NT2/D1 (cell line): ENCODE measurements at regions not wholly inside any gene's neighbourhood (a gene's known extent, or its start where the extent isn't known, plus 50 kb on each side); places are given as distances from the start of the nearest gene placed in this dataset.
"Not testable (repeated sequence)": the region's sequence is repeated elsewhere in the genome, so short reads cannot be mapped to it uniquely, and the experiment has no call there.

Experiments
- SUZ12 ChIP-seq: IDR thresholded peaks from 2 replicates; pipeline ENCODE4 v1.6.1; 2011; ENCODE audit not compliant: insufficient read length, insufficient read depth; ENCODE audit errors: extremely low read depth
- YY1 ChIP-seq: IDR thresholded peaks from 2 replicates; pipeline ENCODE4 v1.6.1; 2011; ENCODE audit not compliant: insufficient read length, insufficient read depth
- ZNF274 ChIP-seq: IDR thresholded peaks from 2 replicates; pipeline ENCODE4 v1.6.1; 2011; ENCODE audit warnings: mild to moderate bottlenecking, low read depth, low read length

GRCh38 chr16:33680791-33681190 lies 221.4 kb downstream of the TP53TG3F start:
- not testable (repeated sequence) for TF ChIP-seq ZNF274, YY1, SUZ12
